GM11168 (cell line): ENCODE measurements at regions not wholly inside any gene's neighbourhood (a gene's known extent, or its start where the extent isn't known, plus 50 kb on each side); places are given as distances from the start of the nearest gene placed in this dataset.

Experiments
- in situ Hi-C: fragments of 300-500 bp; cut with MboI; formaldehyde crosslinking; loops from one replicate; pipeline ENCODE4 v1.12.0; 2022; ENCODE audit warnings: low sequenced_read_pairs; ENCODE audit not compliant: unreplicated experiment

- in situ Hi-C loops = no loop called here
Measured at GRCh38 chr4:11505221-11505971, 76.7 kb upstream of the HS3ST1 start.

GRCh38 chr4:11503166-11503565 lies 74.5 kb upstream of the HS3ST1 start:
- in situ Hi-C loops = no loop called here

- in situ Hi-C loops = no loop called here
Measured at GRCh38 chr4:11497972-11498371, 69.3 kb upstream of the HS3ST1 start.

- in situ Hi-C loops = no loop called here
Measured at GRCh38 chr4:11497212-11497806, 68.6 kb upstream of the HS3ST1 start.

- in situ Hi-C loops = no loop called here
Measured at GRCh38 chr4:11496351-11496829, 67.7 kb upstream of the HS3ST1 start.

- in situ Hi-C loops = no loop called here
Measured at GRCh38 chr4:11495818-11496217, 67.1 kb upstream of the HS3ST1 start.

- in situ Hi-C loops = no loop called here
Measured at GRCh38 chr4:11495291-11495690, 66.6 kb upstream of the HS3ST1 start.

- in situ Hi-C loops = no loop called here
Measured at GRCh38 chr4:11494232-11494631, 65.5 kb upstream of the HS3ST1 start.

GRCh38 chr4:11489453-11490083 lies 60.9 kb upstream of the HS3ST1 start:
- in situ Hi-C loops = no loop called here

GRCh38 chr4:11488657-11489452 lies 60.2 kb upstream of the HS3ST1 start:
- in situ Hi-C loops = no loop called here

- in situ Hi-C loops = no loop called here
Measured at GRCh38 chr4:11487868-11488544, 59.3 kb upstream of the HS3ST1 start.

- in situ Hi-C loops = no loop called here
Measured at GRCh38 chr4:11487139-11487538, 58.4 kb upstream of the HS3ST1 start.

GRCh38 chr4:11485926-11486325 lies 57.2 kb upstream of the HS3ST1 start:
- in situ Hi-C loops = no loop called here

GRCh38 chr4:11484531-11484930 lies 55.8 kb upstream of the HS3ST1 start:
- in situ Hi-C loops = no loop called here

GRCh38 chr4:11483046-11483445 lies 54.4 kb upstream of the HS3ST1 start:
- in situ Hi-C loops = no loop called here

GRCh38 chr4:11480683-11481082 lies 52.0 kb upstream of the HS3ST1 start:
- in situ Hi-C loops = no loop called here
